ENCODE measurements at regions not wholly inside any gene's neighbourhood (a gene's known extent, or its start where the extent isn't known, plus 50 kb on each side); places are given as distances from the start of the nearest gene placed in this dataset.

DNA sequence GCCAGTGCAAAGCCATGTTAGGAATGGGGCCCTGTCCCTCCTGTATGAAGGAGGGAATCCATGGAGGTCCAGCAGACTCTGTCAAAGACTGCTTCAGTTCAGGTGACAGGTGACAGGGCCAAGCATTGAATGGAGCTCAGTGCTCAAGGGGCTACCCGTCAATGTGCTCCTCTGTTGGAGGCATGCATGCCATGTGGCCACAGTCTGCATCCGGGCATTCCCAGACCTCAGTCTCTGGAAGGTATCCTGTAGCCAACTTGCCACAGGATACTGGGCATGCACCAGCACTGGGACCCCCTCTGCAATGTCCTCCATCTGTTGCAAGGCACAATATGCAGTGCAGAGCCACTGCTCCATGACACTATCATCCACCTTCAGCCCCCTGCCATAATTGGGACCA, 136.1 kb upstream of the GATB start:
- no peak for ATAC-seq
- Histone ChIP-seq H3K4me3 (replicated peaks in 1 of 2; ENCODE audit: low read depth in 1 of 2, low read length in 2 of 2) (no peak overlapping the region), H3K9ac (ENCODE audit: low read length) (no peak overlapping the region), H2AFZ (ENCODE audit: low read depth, low read length, poor library complexity, severe bottlenecking) (no peak overlapping the region), H3K27ac (ENCODE audit: low read depth, low read length) (no peak overlapping the region), H3K36me3 (ENCODE audit: control insufficient read depth in 1 of 2, insufficient read depth in 2 of 2, low read length in 2 of 2) (no peaks in the 10 kb centered on the region), H3K9me2 (ENCODE audit: insufficient read depth) (no peaks in the 10 kb centered on the region), H3K4me2 (ENCODE audit: low read length) (no peak overlapping the region), H3K9me3 (ENCODE audit: control insufficient read depth in 1 of 2, insufficient read depth in 1 of 2, low read depth in 1 of 2, low read length in 2 of 2) (no peaks in the 10 kb centered on the region), H4K20me1 (ENCODE audit: insufficient read depth) (no peaks in the 10 kb centered on the region), H3K79me2 (ENCODE audit: insufficient read depth, low read length) (no peaks in the 10 kb centered on the region), H3K4me1 (ENCODE audit: control insufficient read depth in 1 of 2, insufficient read depth in 2 of 2, low read length in 2 of 2) (no peaks in the 10 kb centered on the region), H3K27me3 (ENCODE audit: insufficient read depth, low read length) (no peaks in the 10 kb centered on the region)
- DNase-seq (ENCODE audit: low read depth, low spot score) = no peak
- RAD21 ChIA-PET (ENCODE audit: low non-redundant PET in 1 of 2, low total read pairs in 2 of 2, uncharacterized antibody in 2 of 2, unreplicated experiment in 2 of 2) = no interaction called here
- POLR2A ChIA-PET = no interaction called here
- TF ChIP-seq MAX (IDR thresholded peaks at IDR 0.05) (no peak), EZH2 (IDR thresholded peaks at IDR 0.05) (no peak), CBX3 (IDR thresholded peaks at IDR 0.05; ENCODE audit: low read depth) (no peak), ZNF274 (IDR thresholded peaks at IDR 0.05; ENCODE audit: low read depth, low read length) (no peak)
- TF ChIP-seq, protein P1, sequence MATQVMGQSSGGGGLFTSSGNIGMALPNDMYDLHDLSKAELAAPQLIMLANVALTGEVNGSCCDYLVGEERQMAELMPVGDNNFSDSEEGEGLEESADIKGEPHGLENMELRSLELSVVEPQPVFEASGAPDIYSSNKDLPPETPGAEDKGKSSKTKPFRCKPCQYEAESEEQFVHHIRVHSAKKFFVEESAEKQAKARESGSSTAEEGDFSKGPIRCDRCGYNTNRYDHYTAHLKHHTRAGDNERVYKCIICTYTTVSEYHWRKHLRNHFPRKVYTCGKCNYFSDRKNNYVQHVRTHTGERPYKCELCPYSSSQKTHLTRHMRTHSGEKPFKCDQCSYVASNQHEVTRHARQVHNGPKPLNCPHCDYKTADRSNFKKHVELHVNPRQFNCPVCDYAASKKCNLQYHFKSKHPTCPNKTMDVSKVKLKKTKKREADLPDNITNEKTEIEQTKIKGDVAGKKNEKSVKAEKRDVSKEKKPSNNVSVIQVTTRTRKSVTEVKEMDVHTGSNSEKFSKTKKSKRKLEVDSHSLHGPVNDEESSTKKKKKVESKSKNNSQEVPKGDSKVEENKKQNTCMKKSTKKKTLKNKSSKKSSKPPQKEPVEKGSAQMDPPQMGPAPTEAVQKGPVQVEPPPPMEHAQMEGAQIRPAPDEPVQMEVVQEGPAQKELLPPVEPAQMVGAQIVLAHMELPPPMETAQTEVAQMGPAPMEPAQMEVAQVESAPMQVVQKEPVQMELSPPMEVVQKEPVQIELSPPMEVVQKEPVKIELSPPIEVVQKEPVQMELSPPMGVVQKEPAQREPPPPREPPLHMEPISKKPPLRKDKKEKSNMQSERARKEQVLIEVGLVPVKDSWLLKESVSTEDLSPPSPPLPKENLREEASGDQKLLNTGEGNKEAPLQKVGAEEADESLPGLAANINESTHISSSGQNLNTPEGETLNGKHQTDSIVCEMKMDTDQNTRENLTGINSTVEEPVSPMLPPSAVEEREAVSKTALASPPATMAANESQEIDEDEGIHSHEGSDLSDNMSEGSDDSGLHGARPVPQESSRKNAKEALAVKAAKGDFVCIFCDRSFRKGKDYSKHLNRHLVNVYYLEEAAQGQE (IDR thresholded peaks at IDR 0.05; ENCODE audit: low read depth) = no peak
- CTCF ChIA-PET = no interaction called here
- intact Hi-C loops (cut with micrococcal nuclease) = no loop called here
- no TSS peak for BruUV-seq (replicated peaks)

DNA sequence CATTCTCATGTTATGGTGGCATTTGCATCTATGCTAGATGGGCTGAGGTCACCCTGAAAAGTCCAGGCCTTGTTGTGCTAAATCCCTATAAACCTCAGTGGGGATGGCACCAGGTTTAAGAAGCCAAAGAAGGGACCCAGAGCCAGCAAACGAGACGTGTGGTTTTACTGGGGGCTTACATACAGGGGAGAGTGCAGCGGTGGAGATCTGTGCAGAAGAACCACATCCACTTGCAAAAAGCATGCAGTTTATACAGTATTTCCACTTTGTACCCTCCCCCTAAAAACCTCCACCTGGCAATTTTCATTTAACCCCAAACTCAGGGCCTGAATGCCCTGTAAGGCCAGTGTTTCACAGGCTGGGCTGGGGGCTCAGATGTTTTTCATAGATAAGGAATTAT, 134.9 kb upstream of the GATB start:
- H3K4me3 ChIP-seq (replicated peaks in 1 of 2; ENCODE audit: low read depth in 1 of 2, low read length in 2 of 2) = no peak overlapping the region
- intact Hi-C loops (cut with micrococcal nuclease) = no loop called here
- TF ChIP-seq CTCF (IDR thresholded peaks at IDR 0.05 in 2 of 3, conservative IDR thresholded peaks at IDR 0.05 in 1 of 3; ENCODE audit: borderline replicate concordance in 1 of 3, insufficient read depth in 1 of 3, low read depth in 2 of 3, low read length in 2 of 3) (no peak), ATF3 (IDR thresholded peaks at IDR 0.05) (no peak), YY1 (IDR thresholded peaks at IDR 0.05; ENCODE audit: extremely low read depth, insufficient replicate concordance, low read depth, low read length) (no peak), RAD21 (IDR thresholded peaks at IDR 0.05; ENCODE audit: low read depth) (no peak), MAX (IDR thresholded peaks at IDR 0.05) (no peak)
- TF ChIP-seq, protein P1 (IDR thresholded peaks at IDR 0.05; ENCODE audit: low read depth) = no peak

More for the DNA sequence above, 134.9 kb upstream of the GATB start:
- Histone ChIP-seq H3K27ac (ENCODE audit: low read depth, low read length) (no peak overlapping the region), H2AFZ (ENCODE audit: low read depth, low read length, poor library complexity, severe bottlenecking) (no peak overlapping the region), H3K79me2 (ENCODE audit: insufficient read depth, low read length) (no peaks in the 10 kb centered on the region), H3K4me1 (ENCODE audit: control insufficient read depth in 1 of 2, insufficient read depth in 2 of 2, low read length in 2 of 2) (no peaks in the 10 kb centered on the region), H3K36me3 (ENCODE audit: control insufficient read depth in 1 of 2, insufficient read depth in 2 of 2, low read length in 2 of 2) (no peaks in the 10 kb centered on the region), H3K4me2 (ENCODE audit: low read length) (no peak overlapping the region), H4K20me1 (ENCODE audit: insufficient read depth) (no peaks in the 10 kb centered on the region), H3K9me3 (ENCODE audit: control insufficient read depth in 1 of 2, insufficient read depth in 1 of 2, low read depth in 1 of 2, low read length in 2 of 2) (no peaks in the 10 kb centered on the region), H3K27me3 (ENCODE audit: insufficient read depth, low read length) (0 out of 2 replicates have a peak, but pooled peaks cover 3% of the 10 kb centered on the region), H3K9ac (ENCODE audit: low read length) (no peak overlapping the region), H3K9me2 (ENCODE audit: insufficient read depth) (no peaks in the 10 kb centered on the region)
- no peak for ATAC-seq
- ChIA-PET RAD21 (ENCODE audit: low non-redundant PET in 1 of 2, low total read pairs in 2 of 2, uncharacterized antibody in 2 of 2, unreplicated experiment in 2 of 2) (no interaction called here), CTCF (no interaction called here), POLR2A (no interaction called here)
- BruUV-seq (replicated peaks) = no TSS peak
- no peak for DNase-seq (ENCODE audit: low read depth, low spot score)
